ENCODE measurements at regions not wholly inside any gene's neighbourhood (a gene's known extent, or its start where the extent isn't known, plus 50 kb on each side); places are given as distances from the start of the nearest gene placed in this dataset.

DNA sequence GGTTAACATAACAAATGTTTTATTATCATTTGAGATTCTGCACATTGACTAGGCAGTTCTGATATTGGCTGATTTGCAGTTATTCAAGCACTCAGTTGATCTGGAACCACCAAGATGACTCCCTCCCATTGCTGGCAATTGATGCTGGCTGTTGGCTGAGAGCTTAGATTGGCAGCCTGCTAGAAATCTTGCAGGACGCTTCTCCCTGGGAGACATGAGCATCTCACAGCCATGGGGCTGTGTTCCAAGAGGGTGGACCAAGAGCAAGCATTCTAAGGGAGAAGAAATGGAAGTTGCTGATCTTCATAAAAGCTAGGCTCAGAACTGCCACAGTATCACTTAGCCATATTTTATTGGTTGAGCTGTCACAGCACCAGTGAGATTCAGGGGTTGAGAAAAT is 233.4 kb upstream of the ID4 start:
- H3K27ac ChIP-seq (ENCODE audit: low read depth, low read length): no peak overlapping the region
- intact Hi-C loops (cut with micrococcal nuclease): no loop called here
- no peak overlapping the region for H3K4me2 ChIP-seq (ENCODE audit: low read length)
- H3K9me3 ChIP-seq (ENCODE audit: control insufficient read depth in 1 of 2, insufficient read depth in 1 of 2, low read depth in 1 of 2, low read length in 2 of 2): no peaks in the 10 kb centered on the region
- TF ChIP-seq EZH2phosphoT487 (IDR thresholded peaks at IDR 0.05; ENCODE audit: borderline replicate concordance): no peak
- TF ChIP-seq, protein P1, sequence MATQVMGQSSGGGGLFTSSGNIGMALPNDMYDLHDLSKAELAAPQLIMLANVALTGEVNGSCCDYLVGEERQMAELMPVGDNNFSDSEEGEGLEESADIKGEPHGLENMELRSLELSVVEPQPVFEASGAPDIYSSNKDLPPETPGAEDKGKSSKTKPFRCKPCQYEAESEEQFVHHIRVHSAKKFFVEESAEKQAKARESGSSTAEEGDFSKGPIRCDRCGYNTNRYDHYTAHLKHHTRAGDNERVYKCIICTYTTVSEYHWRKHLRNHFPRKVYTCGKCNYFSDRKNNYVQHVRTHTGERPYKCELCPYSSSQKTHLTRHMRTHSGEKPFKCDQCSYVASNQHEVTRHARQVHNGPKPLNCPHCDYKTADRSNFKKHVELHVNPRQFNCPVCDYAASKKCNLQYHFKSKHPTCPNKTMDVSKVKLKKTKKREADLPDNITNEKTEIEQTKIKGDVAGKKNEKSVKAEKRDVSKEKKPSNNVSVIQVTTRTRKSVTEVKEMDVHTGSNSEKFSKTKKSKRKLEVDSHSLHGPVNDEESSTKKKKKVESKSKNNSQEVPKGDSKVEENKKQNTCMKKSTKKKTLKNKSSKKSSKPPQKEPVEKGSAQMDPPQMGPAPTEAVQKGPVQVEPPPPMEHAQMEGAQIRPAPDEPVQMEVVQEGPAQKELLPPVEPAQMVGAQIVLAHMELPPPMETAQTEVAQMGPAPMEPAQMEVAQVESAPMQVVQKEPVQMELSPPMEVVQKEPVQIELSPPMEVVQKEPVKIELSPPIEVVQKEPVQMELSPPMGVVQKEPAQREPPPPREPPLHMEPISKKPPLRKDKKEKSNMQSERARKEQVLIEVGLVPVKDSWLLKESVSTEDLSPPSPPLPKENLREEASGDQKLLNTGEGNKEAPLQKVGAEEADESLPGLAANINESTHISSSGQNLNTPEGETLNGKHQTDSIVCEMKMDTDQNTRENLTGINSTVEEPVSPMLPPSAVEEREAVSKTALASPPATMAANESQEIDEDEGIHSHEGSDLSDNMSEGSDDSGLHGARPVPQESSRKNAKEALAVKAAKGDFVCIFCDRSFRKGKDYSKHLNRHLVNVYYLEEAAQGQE (IDR thresholded peaks at IDR 0.05; ENCODE audit: low read depth): no peak
- no peak for TF ChIP-seq SP1 (IDR thresholded peaks at IDR 0.05; ENCODE audit: low read depth)
- TF ChIP-seq, protein P2, sequence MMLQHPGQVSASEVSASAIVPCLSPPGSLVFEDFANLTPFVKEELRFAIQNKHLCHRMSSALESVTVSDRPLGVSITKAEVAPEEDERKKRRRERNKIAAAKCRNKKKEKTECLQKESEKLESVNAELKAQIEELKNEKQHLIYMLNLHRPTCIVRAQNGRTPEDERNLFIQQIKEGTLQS (IDR thresholded peaks at IDR 0.05): no peak
- TF ChIP-seq, protein P3, sequence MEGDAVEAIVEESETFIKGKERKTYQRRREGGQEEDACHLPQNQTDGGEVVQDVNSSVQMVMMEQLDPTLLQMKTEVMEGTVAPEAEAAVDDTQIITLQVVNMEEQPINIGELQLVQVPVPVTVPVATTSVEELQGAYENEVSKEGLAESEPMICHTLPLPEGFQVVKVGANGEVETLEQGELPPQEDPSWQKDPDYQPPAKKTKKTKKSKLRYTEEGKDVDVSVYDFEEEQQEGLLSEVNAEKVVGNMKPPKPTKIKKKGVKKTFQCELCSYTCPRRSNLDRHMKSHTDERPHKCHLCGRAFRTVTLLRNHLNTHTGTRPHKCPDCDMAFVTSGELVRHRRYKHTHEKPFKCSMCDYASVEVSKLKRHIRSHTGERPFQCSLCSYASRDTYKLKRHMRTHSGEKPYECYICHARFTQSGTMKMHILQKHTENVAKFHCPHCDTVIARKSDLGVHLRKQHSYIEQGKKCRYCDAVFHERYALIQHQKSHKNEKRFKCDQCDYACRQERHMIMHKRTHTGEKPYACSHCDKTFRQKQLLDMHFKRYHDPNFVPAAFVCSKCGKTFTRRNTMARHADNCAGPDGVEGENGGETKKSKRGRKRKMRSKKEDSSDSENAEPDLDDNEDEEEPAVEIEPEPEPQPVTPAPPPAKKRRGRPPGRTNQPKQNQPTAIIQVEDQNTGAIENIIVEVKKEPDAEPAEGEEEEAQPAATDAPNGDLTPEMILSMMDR (IDR thresholded peaks at IDR 0.05 in 2 of 3, conservative IDR thresholded peaks at IDR 0.05 in 1 of 3; ENCODE audit: borderline replicate concordance in 1 of 3, insufficient read depth in 1 of 3, low read depth in 2 of 3, low read length in 2 of 3): no peak
- no peak for TF ChIP-seq TCF7L2 (IDR thresholded peaks at IDR 0.05; ENCODE audit: borderline replicate concordance, extremely low read depth, insufficient read depth, insufficient read length)
- no peak for TF ChIP-seq CEBPB (IDR thresholded peaks at IDR 0.05; ENCODE audit: low read depth)
- no peak for TF ChIP-seq SIN3A (IDR thresholded peaks at IDR 0.05; ENCODE audit: low read depth)
- no peak for TF ChIP-seq POLR2A (IDR thresholded peaks at IDR 0.05; ENCODE audit: borderline replicate concordance, extremely low read depth, insufficient read depth, insufficient read length)
- no peak for TF ChIP-seq FOSL1 (IDR thresholded peaks at IDR 0.05; ENCODE audit: low read depth)
- TF ChIP-seq SRF (IDR thresholded peaks at IDR 0.05; ENCODE audit: low read depth): no peak
- TF ChIP-seq JUND (IDR thresholded peaks at IDR 0.05): no peak
- no peak for TF ChIP-seq POLR2AphosphoS5 (IDR thresholded peaks at IDR 0.05; ENCODE audit: low read depth, low read length)
- no peak for TF ChIP-seq ZFX (IDR thresholded peaks at IDR 0.05)
- TF ChIP-seq, protein P4, sequence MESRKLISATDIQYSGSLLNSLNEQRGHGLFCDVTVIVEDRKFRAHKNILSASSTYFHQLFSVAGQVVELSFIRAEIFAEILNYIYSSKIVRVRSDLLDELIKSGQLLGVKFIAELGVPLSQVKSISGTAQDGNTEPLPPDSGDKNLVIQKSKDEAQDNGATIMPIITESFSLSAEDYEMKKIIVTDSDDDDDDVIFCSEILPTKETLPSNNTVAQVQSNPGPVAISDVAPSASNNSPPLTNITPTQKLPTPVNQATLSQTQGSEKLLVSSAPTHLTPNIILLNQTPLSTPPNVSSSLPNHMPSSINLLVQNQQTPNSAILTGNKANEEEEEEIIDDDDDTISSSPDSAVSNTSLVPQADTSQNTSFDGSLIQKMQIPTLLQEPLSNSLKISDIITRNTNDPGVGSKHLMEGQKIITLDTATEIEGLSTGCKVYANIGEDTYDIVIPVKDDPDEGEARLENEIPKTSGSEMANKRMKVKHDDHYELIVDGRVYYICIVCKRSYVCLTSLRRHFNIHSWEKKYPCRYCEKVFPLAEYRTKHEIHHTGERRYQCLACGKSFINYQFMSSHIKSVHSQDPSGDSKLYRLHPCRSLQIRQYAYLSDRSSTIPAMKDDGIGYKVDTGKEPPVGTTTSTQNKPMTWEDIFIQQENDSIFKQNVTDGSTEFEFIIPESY (IDR thresholded peaks at IDR 0.05; ENCODE audit: extremely low read depth, insufficient replicate concordance, low read length): no peak
- no peak for TF ChIP-seq RAD21 (IDR thresholded peaks at IDR 0.05; ENCODE audit: low read depth)
- TF ChIP-seq EGR1 (IDR thresholded peaks at IDR 0.05; ENCODE audit: low read depth): no peak
- no peaks in the 10 kb centered on the region for H3K9me2 ChIP-seq (ENCODE audit: insufficient read depth)
- no peaks in the 10 kb centered on the region for H3K4me1 ChIP-seq (ENCODE audit: control insufficient read depth in 1 of 2, insufficient read depth in 2 of 2, low read length in 2 of 2)
- POLR2A ChIA-PET: no interaction called here
- no peak overlapping the region for H3K9ac ChIP-seq (ENCODE audit: low read length)
- H3K27me3 ChIP-seq (ENCODE audit: insufficient read depth, low read length): no peaks in the 10 kb centered on the region
- no peak for DNase-seq (ENCODE audit: low read depth, low spot score)
- H3K36me3 ChIP-seq (ENCODE audit: control insufficient read depth in 1 of 2, insufficient read depth in 2 of 2, low read length in 2 of 2): no peaks in the 10 kb centered on the region
- ATAC-seq: no peak
- RAD21 ChIA-PET (ENCODE audit: low non-redundant PET in 1 of 2, low total read pairs in 2 of 2, uncharacterized antibody in 2 of 2, unreplicated experiment in 2 of 2): no interaction called here
- no peaks in the 10 kb centered on the region for H4K20me1 ChIP-seq (ENCODE audit: insufficient read depth)
- no peaks in the 10 kb centered on the region for H3K79me2 ChIP-seq (ENCODE audit: insufficient read depth, low read length)
- no peak overlapping the region for H3K4me3 ChIP-seq (replicated peaks in 1 of 2; ENCODE audit: low read depth in 1 of 2, low read length in 2 of 2)
- BruUV-seq (replicated peaks): no TSS peak
- H2AFZ ChIP-seq (ENCODE audit: low read depth, low read length, poor library complexity, severe bottlenecking): no peak overlapping the region
- CTCF ChIA-PET: no interaction called here
